Bronchial epithelial cell (primary cell): ENCODE measurements at regions not wholly inside any gene's neighbourhood (a gene's known extent, or its start where the extent isn't known, plus 50 kb on each side); places are given as distances from the start of the nearest gene placed in this dataset.

ENCODE experiments used
- DNase-seq: peaks from one replicate; pipeline ENCODE4 v3.0.0-alpha.2; 2010; ENCODE audit warnings: low read depth
- FAIRE-seq: peaks from 2 replicates; lab custom pipeline; 2011; peaks lifted over from hg19 to GRCh38; lab: Jason Lieb, UNC
- H3K27me3 ChIP-seq: 2 replicates; pipeline ENCODE4 v1.5.1; 2011; ENCODE audit warnings: low read length; ENCODE audit not compliant: control insufficient read depth, insufficient read depth
- H3K36me3 ChIP-seq: 2 replicates; pipeline ENCODE4 v1.5.1; 2011; ENCODE audit warnings: low read length; ENCODE audit not compliant: control insufficient read depth, insufficient read depth
- H3K4me3 ChIP-seq: 2 replicates; pipeline ENCODE4 v1.5.1; 2011; ENCODE audit warnings: mild to moderate bottlenecking, low read depth, low read length, control low read depth
- CTCF ChIP-seq: IDR thresholded peaks from 2 replicates; pipeline ENCODE4 v1.5.1; 2011; ENCODE audit warnings: mild to moderate bottlenecking, moderate library complexity, low read length, control low read depth, inconsistent platforms; ENCODE audit not compliant: insufficient read depth, severe bottlenecking

DNA sequence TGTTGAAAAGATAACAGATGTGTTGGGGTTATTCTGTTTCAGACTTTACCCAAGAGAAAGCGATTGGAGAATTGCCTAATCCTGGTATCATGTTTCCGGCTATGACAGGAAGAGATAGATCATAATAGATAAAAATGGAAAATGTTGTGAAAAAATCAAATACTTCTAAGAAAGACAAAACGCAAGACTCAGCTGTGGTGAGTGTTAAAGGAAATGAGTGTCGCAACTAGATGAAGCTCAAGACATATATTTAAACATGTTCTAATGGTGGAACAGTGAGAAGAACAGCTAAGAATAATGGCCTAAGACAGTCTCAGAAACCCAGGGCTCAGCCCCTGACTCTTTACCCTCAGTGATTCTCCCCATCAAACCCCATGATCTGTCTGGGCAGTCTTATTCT is 426.7 kb upstream of the RUNX1 start:
- no peaks in the 10 kb centered on the region for H3K36me3 ChIP-seq
- DNase-seq (peak; percentile 49), FAIRE-seq (no peak)
- no peak for TF ChIP-seq CTCF
- H3K4me3 ChIP-seq: no peak overlapping the region
- no peaks in the 10 kb centered on the region for H3K27me3 ChIP-seq

GRCh38 chr21:35475009-35475408 is 425.9 kb upstream of the RUNX1 start:
- FAIRE-seq: no peak

DNA sequence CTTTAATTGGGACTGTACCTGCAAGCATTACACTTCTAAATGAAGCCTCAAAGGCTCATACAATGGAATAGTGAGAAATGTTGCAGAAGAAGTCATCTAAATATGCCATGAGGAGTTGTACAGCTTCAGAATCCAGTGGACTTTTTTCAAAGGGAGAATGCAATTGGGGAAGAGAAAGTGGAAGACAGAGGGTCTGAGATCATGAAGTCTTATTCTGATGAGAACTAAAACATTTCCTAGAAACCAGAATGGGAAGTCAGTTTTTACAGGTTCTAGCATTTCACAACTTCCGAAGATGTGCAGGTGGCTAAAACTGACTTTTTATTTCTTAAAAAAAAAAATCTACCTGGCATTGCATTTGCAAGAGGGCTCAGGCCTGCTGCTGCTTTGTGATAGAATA is 424.4 kb upstream of the RUNX1 start:
- H3K27me3 ChIP-seq: no peaks in the 10 kb centered on the region
- FAIRE-seq: no peak
- DNase-seq: no peak

More at GRCh38 chr21:35475009-35475408, 425.9 kb upstream of the RUNX1 start:
- no peaks in the 10 kb centered on the region for H3K36me3 ChIP-seq
- H3K27me3 ChIP-seq: no peaks in the 10 kb centered on the region
- no peak for TF ChIP-seq CTCF
- H3K4me3 ChIP-seq: no peak overlapping the region
- peak; percentile 16 for DNase-seq

GRCh38 chr21:35470522-35470921 is 421.4 kb upstream of the RUNX1 start:
- TF ChIP-seq CTCF: no peak
- no peaks in the 10 kb centered on the region for H3K27me3 ChIP-seq
- DNase-seq (no peak), FAIRE-seq (no peak)
- H3K4me3 ChIP-seq: no peak overlapping the region
- H3K36me3 ChIP-seq: no peaks in the 10 kb centered on the region

More for the DNA sequence above, 424.4 kb upstream of the RUNX1 start:
- no peak for TF ChIP-seq CTCF
- H3K36me3 ChIP-seq: no peaks in the 10 kb centered on the region
- no peak overlapping the region for H3K4me3 ChIP-seq

GRCh38 chr21:35469498-35469897 is 420.4 kb upstream of the RUNX1 start:
- DNase-seq (no peak), FAIRE-seq (no peak)
- TF ChIP-seq CTCF: no peak
- Histone ChIP-seq H3K4me3 (no peak overlapping the region), H3K27me3 (no peaks in the 10 kb centered on the region), H3K36me3 (no peaks in the 10 kb centered on the region)

- FAIRE-seq: no peak
- no peak overlapping the region for H3K4me3 ChIP-seq
- no peak for TF ChIP-seq CTCF
- H3K27me3 ChIP-seq: no peaks in the 10 kb centered on the region
- H3K36me3 ChIP-seq: no peaks in the 10 kb centered on the region
- no peak for DNase-seq
Measured at GRCh38 chr21:35468991-35469390, 419.9 kb upstream of the RUNX1 start.
